Hematopoietic multipotent progenitor cell treated with erythropoietin and hydrocortisone succinate and interleukin-3 and kit ligand, for 4 days (in vitro differentiated cells): ENCODE measurements at regions not wholly inside any gene's neighbourhood (a gene's known extent, or its start where the extent isn't known, plus 50 kb on each side); places are given as distances from the start of the nearest gene placed in this dataset.

Source experiments
- DNase-seq: peaks from one replicate; pipeline ENCODE4 v3.0.0-alpha.2; 2015

- DNase-seq: no peak
These were observed 394.9 kb downstream of the MED10 start for GRCh38 chr5:5983261-5983980.

- DNase-seq: no peak
These were observed 396.8 kb downstream of the MED10 start for GRCh38 chr5:5981562-5981961.

GRCh38 chr5:5980538-5980895, 397.8 kb downstream of the MED10 start:
- no peak for DNase-seq

- no peak for DNase-seq
These were observed 398.4 kb downstream of the MED10 start for GRCh38 chr5:5979761-5980537.

- DNase-seq: no peak
These were observed 399.0 kb downstream of the MED10 start for GRCh38 chr5:5979377-5979760.

GRCh38 chr5:5978501-5979376, 399.6 kb downstream of the MED10 start:
- no peak for DNase-seq

GRCh38 chr5:5971203-5971602, 407.1 kb downstream of the MED10 start:
- DNase-seq: no peak

GRCh38 chr5:5969942-5970483, 408.3 kb downstream of the MED10 start:
- no peak for DNase-seq

- no peak for DNase-seq
These were observed 409.4 kb downstream of the MED10 start for GRCh38 chr5:5968981-5969380.

- no peak for DNase-seq
These were observed 410.4 kb downstream of the MED10 start for GRCh38 chr5:5967944-5968343.

- DNase-seq: no peak
These were observed 411.0 kb downstream of the MED10 start for GRCh38 chr5:5967373-5967772.

- no peak for DNase-seq
These were observed 413.2 kb downstream of the MED10 start for GRCh38 chr5:5965132-5965531.

GRCh38 chr5:5964347-5964746, 414.0 kb downstream of the MED10 start:
- no peak for DNase-seq

- no peak for DNase-seq
These were observed 420.6 kb downstream of the MED10 start for GRCh38 chr5:5957737-5958136.

GRCh38 chr5:5954275-5954598, 424.1 kb downstream of the MED10 start:
- DNase-seq: no peak

- no peak for DNase-seq
These were observed 424.6 kb downstream of the MED10 start for GRCh38 chr5:5953584-5954274.

GRCh38 chr5:5951953-5952352, 426.4 kb downstream of the MED10 start:
- no peak for DNase-seq

- DNase-seq: no peak
These were observed 427.7 kb downstream of the MED10 start for GRCh38 chr5:5950658-5951057.

GRCh38 chr5:5941486-5941885, 436.9 kb downstream of the MED10 start:
- no peak for DNase-seq

- no peak for DNase-seq
These were observed 438.5 kb downstream of the MED10 start for GRCh38 chr5:5939759-5940370.

GRCh38 chr5:5933651-5934050, 444.7 kb downstream of the MED10 start:
- DNase-seq: no peak

GRCh38 chr5:5932824-5933223, 445.5 kb downstream of the MED10 start:
- no peak for DNase-seq
